ENCODE measurements at regions not wholly inside any gene's neighbourhood (a gene's known extent, or its start where the extent isn't known, plus 50 kb on each side); places are given as distances from the start of the nearest gene placed in this dataset.
"Not testable (repeated sequence)": the region's sequence is repeated elsewhere in the genome, so short reads cannot be mapped to it uniquely, and the experiment has no call there.

DNA sequence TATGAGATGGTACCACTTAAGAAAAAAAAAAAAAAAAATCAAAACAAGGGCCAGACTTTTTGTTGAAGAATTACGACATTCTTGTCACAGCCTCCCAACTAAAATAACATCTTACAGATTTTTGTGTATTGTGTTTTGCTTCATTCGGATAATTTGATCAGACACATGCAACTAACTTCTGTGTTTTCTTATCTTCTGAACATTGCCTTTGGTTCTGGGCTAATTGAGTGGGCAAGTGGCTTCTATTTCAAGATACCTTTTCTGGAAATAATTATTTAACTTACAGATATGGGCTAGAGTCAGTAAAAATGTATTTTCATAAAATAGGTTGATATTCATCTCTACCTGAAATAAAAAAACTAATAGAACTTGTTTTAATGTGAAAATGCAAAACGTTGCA is 165.1 kb downstream of the ANKRD7 start:
- 79 to 89% methylated on average over 3 of the region's 3 CpGs for WGBS, 2 donors

DNA sequence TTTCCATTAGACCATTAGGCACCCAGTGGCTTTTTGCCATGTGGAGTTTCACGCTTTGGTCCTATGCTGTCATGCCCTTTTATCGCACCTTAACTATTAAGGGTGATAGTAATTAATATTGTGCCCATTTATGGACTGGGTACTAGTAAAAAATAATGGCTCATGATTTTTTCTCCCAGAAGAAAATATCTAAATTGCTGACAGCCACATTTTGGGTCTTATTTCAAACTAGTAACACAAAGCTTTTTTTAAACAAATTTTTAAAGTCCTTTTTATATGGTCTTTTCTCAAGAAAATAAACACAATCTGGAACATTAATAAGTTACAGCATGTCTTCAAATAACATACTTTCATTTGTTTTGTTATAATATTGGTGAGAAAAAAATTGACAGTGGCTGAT is 179.7 kb downstream of the ANKRD7 start:
- TF ChIP-seq, protein P1, sequence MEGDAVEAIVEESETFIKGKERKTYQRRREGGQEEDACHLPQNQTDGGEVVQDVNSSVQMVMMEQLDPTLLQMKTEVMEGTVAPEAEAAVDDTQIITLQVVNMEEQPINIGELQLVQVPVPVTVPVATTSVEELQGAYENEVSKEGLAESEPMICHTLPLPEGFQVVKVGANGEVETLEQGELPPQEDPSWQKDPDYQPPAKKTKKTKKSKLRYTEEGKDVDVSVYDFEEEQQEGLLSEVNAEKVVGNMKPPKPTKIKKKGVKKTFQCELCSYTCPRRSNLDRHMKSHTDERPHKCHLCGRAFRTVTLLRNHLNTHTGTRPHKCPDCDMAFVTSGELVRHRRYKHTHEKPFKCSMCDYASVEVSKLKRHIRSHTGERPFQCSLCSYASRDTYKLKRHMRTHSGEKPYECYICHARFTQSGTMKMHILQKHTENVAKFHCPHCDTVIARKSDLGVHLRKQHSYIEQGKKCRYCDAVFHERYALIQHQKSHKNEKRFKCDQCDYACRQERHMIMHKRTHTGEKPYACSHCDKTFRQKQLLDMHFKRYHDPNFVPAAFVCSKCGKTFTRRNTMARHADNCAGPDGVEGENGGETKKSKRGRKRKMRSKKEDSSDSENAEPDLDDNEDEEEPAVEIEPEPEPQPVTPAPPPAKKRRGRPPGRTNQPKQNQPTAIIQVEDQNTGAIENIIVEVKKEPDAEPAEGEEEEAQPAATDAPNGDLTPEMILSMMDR (IDR thresholded peaks at IDR 0.05), result no peak
- TF ChIP-seq POLR2A (IDR thresholded peaks at IDR 0.05) (no peak), EP300 (IDR thresholded peaks at IDR 0.05) (no peak)

More for the DNA sequence above, 165.1 kb downstream of the ANKRD7 start:
- no peaks in the 10 kb centered on the region for H3K9me3 ChIP-seq
- H3K27me3 ChIP-seq, result no peaks in the 10 kb centered on the region
- no peak overlapping the region for H3K4me3 ChIP-seq
- no peak for DNase-seq (ENCODE audit: low spot score in 2 of 2)
- H3K27ac ChIP-seq, result no peak overlapping the region
- no peak for TF ChIP-seq EP300 (IDR thresholded peaks at IDR 0.05)
- no peaks in the 10 kb centered on the region for H3K4me1 ChIP-seq
- H3K36me3 ChIP-seq, result no peaks in the 10 kb centered on the region

DNA sequence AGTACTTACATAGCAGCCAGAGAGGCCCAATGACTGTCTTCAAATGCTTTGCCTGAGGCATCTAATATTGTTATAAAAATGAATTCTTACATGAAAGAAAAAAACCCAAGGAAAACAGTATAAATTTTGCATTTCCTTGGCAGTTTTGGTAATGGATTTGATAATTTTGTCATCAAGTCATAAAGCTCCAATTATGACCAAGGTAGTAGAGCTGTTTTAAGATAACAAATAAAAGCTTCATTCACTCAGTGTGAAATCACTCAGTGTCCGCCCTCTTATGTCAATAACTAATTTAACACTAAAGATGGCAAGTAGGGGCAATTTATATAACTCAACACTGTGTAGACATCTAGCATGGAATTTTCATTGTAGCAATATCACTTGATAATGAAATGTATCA is 193.9 kb downstream of the ANKRD7 start:
- TF ChIP-seq, protein P1 (IDR thresholded peaks at IDR 0.05), result no peak
- TF ChIP-seq POLR2A (IDR thresholded peaks at IDR 0.05) (no peak), EP300 (IDR thresholded peaks at IDR 0.05) (no peak)
- H3K36me3 ChIP-seq, result no peaks in the 10 kb centered on the region
- no peaks in the 10 kb centered on the region for H3K9me3 ChIP-seq
- H3K27me3 ChIP-seq, result no peaks in the 10 kb centered on the region
- H3K4me1 ChIP-seq, result no peaks in the 10 kb centered on the region
- DNase-seq (ENCODE audit: low spot score in 2 of 2), result no peak
- 79 to 91% methylated on average over 1 of the region's 1 CpG for WGBS, 2 donors
- no peak overlapping the region for H3K4me3 ChIP-seq
- no peak overlapping the region for H3K27ac ChIP-seq

More for the DNA sequence above, 179.7 kb downstream of the ANKRD7 start:
- no peaks in the 10 kb centered on the region for H3K9me3 ChIP-seq
- H3K36me3 ChIP-seq, result no peaks in the 10 kb centered on the region
- H3K4me1 ChIP-seq, result no peaks in the 10 kb centered on the region
- H3K27me3 ChIP-seq, result no peaks in the 10 kb centered on the region
- WGBS, 2 donors, result 94 to 95% methylated on average over 2 of the region's 2 CpGs
- no peak for DNase-seq (ENCODE audit: low spot score in 2 of 2)
- H3K4me3 ChIP-seq, result no peak overlapping the region
- H3K27ac ChIP-seq, result no peak overlapping the region

DNA sequence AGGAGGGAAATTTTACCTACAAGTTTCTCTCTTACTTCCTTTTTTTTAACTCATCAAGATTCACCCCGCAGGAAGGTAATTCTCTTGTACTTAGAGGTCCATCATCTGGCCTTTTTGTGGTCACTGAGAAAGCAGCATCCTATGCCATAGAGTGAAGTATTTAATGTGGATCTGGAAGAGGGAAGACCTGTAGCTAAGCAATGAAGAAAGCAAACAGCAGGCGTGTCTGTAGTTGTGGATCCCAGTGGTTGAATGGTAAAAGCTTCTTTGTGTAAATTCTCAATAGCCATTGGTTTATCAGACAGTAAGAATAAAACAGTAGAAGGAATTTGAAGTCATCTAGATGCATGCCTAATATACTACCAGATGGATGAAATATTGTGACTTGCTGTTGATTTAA is 196.4 kb downstream of the ANKRD7 start:
- no peaks in the 10 kb centered on the region for H3K27me3 ChIP-seq
- no peaks in the 10 kb centered on the region for H3K36me3 ChIP-seq
- no peak overlapping the region for H3K27ac ChIP-seq
- no peak for DNase-seq (ENCODE audit: low spot score in 2 of 2)
- no peaks in the 10 kb centered on the region for H3K9me3 ChIP-seq
- no peak overlapping the region for H3K4me3 ChIP-seq
- TF ChIP-seq, protein P1 (IDR thresholded peaks at IDR 0.05), result no peak
- TF ChIP-seq EP300 (IDR thresholded peaks at IDR 0.05) (no peak), POLR2A (IDR thresholded peaks at IDR 0.05) (no peak)
- H3K4me1 ChIP-seq, result no peaks in the 10 kb centered on the region
- 70 to 83% methylated on average over 2 of the region's 2 CpGs for WGBS, 2 donors

DNA sequence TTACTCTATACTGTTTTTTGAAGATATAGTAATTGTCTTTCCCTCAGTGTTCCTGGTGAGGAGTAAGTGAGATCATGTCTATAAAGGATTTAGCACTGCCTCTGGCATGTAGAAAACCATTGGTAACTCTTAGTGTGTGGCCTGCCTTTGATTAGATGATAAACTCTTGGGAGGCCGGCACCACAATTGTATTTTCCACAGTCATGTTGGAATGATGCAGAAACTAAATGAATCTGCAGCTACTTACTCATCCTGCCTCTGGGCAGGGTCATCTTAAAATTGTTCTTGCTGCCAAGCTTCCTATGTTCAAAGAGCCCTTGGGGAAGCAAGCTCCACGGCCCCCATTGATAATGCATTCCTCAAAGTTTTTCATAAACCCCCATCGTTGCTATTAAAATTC is 204.6 kb downstream of the ANKRD7 start:
- H3K27ac ChIP-seq, result no peak overlapping the region
- DNase-seq (ENCODE audit: low spot score in 2 of 2), result no peak
- H3K27me3 ChIP-seq, result no peaks in the 10 kb centered on the region
- no peaks in the 10 kb centered on the region for H3K4me1 ChIP-seq
- no peak overlapping the region for H3K4me3 ChIP-seq
- H3K36me3 ChIP-seq, result no peaks in the 10 kb centered on the region
- peaks cover 0 to 16% (median 0%) of the 10 kb centered on the region in 4 donors for H3K9me3 ChIP-seq
- WGBS, 2 donors, result 21 to 29% methylated on average over 3 of the region's 3 CpGs
- no peak for TF ChIP-seq EP300 (IDR thresholded peaks at IDR 0.05)
- TF ChIP-seq, protein P1 (IDR thresholded peaks at IDR 0.05), result no peak
- TF ChIP-seq POLR2A (IDR thresholded peaks at IDR 0.05), result no peak

DNA sequence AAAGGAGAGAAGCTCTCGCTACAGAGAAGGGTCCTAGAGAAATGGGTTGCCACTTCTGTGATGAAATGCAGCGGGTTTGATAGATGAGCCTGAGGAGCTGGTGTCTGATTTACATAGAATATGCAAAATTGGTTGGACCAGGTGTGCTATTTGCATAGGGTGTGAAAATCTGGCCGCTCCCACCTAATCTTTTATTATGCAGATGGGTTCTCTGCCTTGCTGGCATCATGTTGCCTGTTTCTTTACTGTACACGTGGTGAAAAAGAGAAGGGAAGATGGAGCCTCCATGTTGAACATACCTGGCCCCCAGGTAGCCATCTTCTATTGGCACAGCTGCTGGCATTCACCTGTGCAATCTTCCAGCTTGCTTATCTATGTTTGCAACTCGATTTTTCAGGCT is 212.2 kb downstream of the ANKRD7 start:
- TF ChIP-seq, protein P1 (IDR thresholded peaks at IDR 0.05), result no peak
- no peak for TF ChIP-seq EP300 (IDR thresholded peaks at IDR 0.05)
- TF ChIP-seq POLR2A (IDR thresholded peaks at IDR 0.05), result no peak
- no peak overlapping the region for H3K4me3 ChIP-seq
- H3K36me3 ChIP-seq, result no peaks in the 10 kb centered on the region
- H3K4me1 ChIP-seq, result no peaks in the 10 kb centered on the region
- DNase-seq (ENCODE audit: low spot score in 2 of 2), result no peak
- H3K9me3 ChIP-seq, result peaks cover 0 to 21% (median 0%) of the 10 kb centered on the region in 4 donors
- no peak overlapping the region for H3K27ac ChIP-seq
- no peaks in the 10 kb centered on the region for H3K27me3 ChIP-seq
- WGBS, 2 donors, result 68 to 70% methylated on average over 5 of the region's 5 CpGs

DNA sequence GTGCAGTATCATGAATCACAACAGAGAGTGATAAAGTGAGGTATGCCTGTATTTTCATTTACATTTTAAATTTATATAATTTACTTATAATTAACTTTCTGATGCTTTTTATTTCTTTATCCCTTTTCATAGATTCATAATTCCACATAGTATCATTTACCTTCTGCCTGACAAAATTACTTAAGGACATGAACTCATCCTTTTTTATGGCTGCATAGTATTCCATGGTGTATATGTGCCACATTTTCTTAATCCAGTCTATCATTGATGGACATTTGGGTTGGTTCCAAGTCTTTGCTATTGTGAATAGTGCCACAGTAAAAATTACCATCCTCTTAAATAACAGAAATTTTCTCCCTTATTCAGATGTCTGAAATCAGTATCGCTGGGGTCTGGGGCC is 224.5 kb downstream of the ANKRD7 start:
- not testable (repeated sequence) for H3K4me1 ChIP-seq; DNase-seq (ENCODE audit: low spot score in 2 of 2); H3K36me3 ChIP-seq; H3K9me3 ChIP-seq; H3K27me3 ChIP-seq; H3K4me3 ChIP-seq; H3K27ac ChIP-seq
- WGBS, 2 donors, result 97 to 100% methylated on average over 1 of the region's 1 CpG

All from tibial nerve (tissue), 4 donors.